ENCODE measurements at regions not wholly inside any gene's neighbourhood (a gene's known extent, or its start where the extent isn't known, plus 50 kb on each side); places are given as distances from the start of the nearest gene placed in this dataset.

- DNase-seq (ENCODE audit: low read depth): peak; percentile 4
- no peak for TF ChIP-seq CTCF (conservative IDR thresholded peaks at IDR 0.05; ENCODE audit: control insufficient read depth, insufficient read depth, low read depth, low read length)
- no peak overlapping the region for H3K4me3 ChIP-seq (ENCODE audit: control insufficient read depth, low read depth, low read length)
These were observed 470.8 kb downstream of the SOX2 start for GRCh38 chr3:182182531-182182968.

GRCh38 chr3:182183716-182184430 lies 472.1 kb downstream of the SOX2 start:
- H3K4me3 ChIP-seq (ENCODE audit: control insufficient read depth, low read depth, low read length): no peak overlapping the region
- DNase-seq (ENCODE audit: low read depth): no peak
- TF ChIP-seq CTCF (conservative IDR thresholded peaks at IDR 0.05; ENCODE audit: control insufficient read depth, insufficient read depth, low read depth, low read length): no peak

- H3K4me3 ChIP-seq (ENCODE audit: control insufficient read depth, low read depth, low read length): no peak overlapping the region
- DNase-seq (ENCODE audit: low read depth): no peak
- no peak for TF ChIP-seq CTCF (conservative IDR thresholded peaks at IDR 0.05; ENCODE audit: control insufficient read depth, insufficient read depth, low read depth, low read length)
These were observed 473.6 kb downstream of the SOX2 start for GRCh38 chr3:182185313-182185712.

- H3K4me3 ChIP-seq (ENCODE audit: control insufficient read depth, low read depth, low read length): no peak overlapping the region
- DNase-seq (ENCODE audit: low read depth): no peak
- no peak for TF ChIP-seq CTCF (conservative IDR thresholded peaks at IDR 0.05; ENCODE audit: control insufficient read depth, insufficient read depth, low read depth, low read length)
These were observed 478.3 kb downstream of the SOX2 start for GRCh38 chr3:182190056-182190455.

GRCh38 chr3:182198345-182198744 lies 486.6 kb downstream of the SOX2 start:
- H3K4me3 ChIP-seq (ENCODE audit: control insufficient read depth, low read depth, low read length): no peak overlapping the region
- DNase-seq (ENCODE audit: low read depth): no peak
- TF ChIP-seq CTCF (conservative IDR thresholded peaks at IDR 0.05; ENCODE audit: control insufficient read depth, insufficient read depth, low read depth, low read length): no peak

- H3K4me3 ChIP-seq (ENCODE audit: control insufficient read depth, low read depth, low read length): no peak overlapping the region
- no peak for DNase-seq (ENCODE audit: low read depth)
- TF ChIP-seq CTCF (conservative IDR thresholded peaks at IDR 0.05; ENCODE audit: control insufficient read depth, insufficient read depth, low read depth, low read length): no peak
These were observed 489.9 kb downstream of the SOX2 start for GRCh38 chr3:182201456-182202168.

Data from fibroblast of mammary gland (primary cell).